Endothelial cell of umbilical vein (primary cell): ENCODE measurements at regions not wholly inside any gene's neighbourhood (a gene's known extent, or its start where the extent isn't known, plus 50 kb on each side); places are given as distances from the start of the nearest gene placed in this dataset.

Experiments
- BruUV-seq: library from RNA; stranded (reverse); fragments of 400-500 nt; replicated peaks from 2 replicates; lab custom pipeline; 2021; lab: Mats Ljungman, UMichigan
- CTCF ChIA-PET: fragments of 300-600, 350-600 bp; sonication (Branson Sonifier 250); formaldehyde crosslinking; loops from one replicate; lab custom pipeline; 2021; ENCODE audit warnings: antibody characterized with exemption, inconsistent platforms; lab: Charles Lee
- POLR2A ChIA-PET: fragments of 300-600, 350-600 bp; sonication (Branson Sonifier 250); formaldehyde crosslinking; loops from one replicate; lab custom pipeline; 2021; ENCODE audit warnings: antibody characterized with exemption, inconsistent platforms; lab: Charles Lee
- DNase-seq: peaks from one replicate; pipeline ENCODE4 v3.0.0-alpha.2; 2011; ENCODE audit warnings: low read depth, low spot score
- FAIRE-seq: peaks from 2 replicates; lab custom pipeline; 2011; peaks lifted over from hg19 to GRCh38; lab: Jason Lieb, UNC
- H2AFZ ChIP-seq: 2 replicates; pipeline ENCODE4 v1.6.0; 2012; ENCODE audit warnings: low read depth, low read length, control low read depth, inconsistent platforms
- H3K27ac ChIP-seq: 2 replicates; pipeline ENCODE4 v1.5.1; 2011; ENCODE audit warnings: low read depth, mild to moderate bottlenecking, control low read depth, low read length, moderate library complexity; ENCODE audit not compliant: insufficient read depth
- H3K27me3 ChIP-seq, 2 experiments: 2 replicates each; pipeline versions ENCODE4 v1.6.0 to v1.6.1; 2011; ENCODE audit warnings: low read length in 2 of 2, mixed read lengths in 1 of 2; ENCODE audit not compliant: control insufficient read depth in 2 of 2, insufficient read depth in 2 of 2
- H3K36me3 ChIP-seq, 2 experiments: 2 replicates in 1 of 2; 3 replicates in 1 of 2; pipeline ENCODE4 v1.5.1; 2011; ENCODE audit warnings: low read length in 2 of 2, mild to moderate bottlenecking in 1 of 2, moderate library complexity in 1 of 2; ENCODE audit not compliant: control insufficient read depth in 2 of 2, insufficient read depth in 2 of 2; ENCODE audit errors: extremely low read depth in 1 of 2
- H3K4me1 ChIP-seq: 3 replicates; pipeline ENCODE4 v1.5.1; 2011; ENCODE audit warnings: mild to moderate bottlenecking, low read length; ENCODE audit not compliant: control insufficient read depth, insufficient read depth; ENCODE audit errors: extremely low read depth
- H3K4me2 ChIP-seq: 2 replicates; pipeline ENCODE4 v1.6.1; 2011; ENCODE audit warnings: low read length, control low read depth, mixed read lengths; ENCODE audit not compliant: insufficient read depth
- H3K4me3 ChIP-seq, 3 experiments: fragments of 200-600 bp in 1 of 3; sonication (generic), shearing (Covaris generic) in 1 of 3; replicated peaks in 1 of 3; 2 replicates each; pipeline ENCODE4 v1.5.1; 2011 to 2016; ENCODE audit warnings: control low read depth in 3 of 3, low read length in 3 of 3, mild to moderate bottlenecking in 2 of 3, inconsistent platforms in 1 of 3, low read depth in 1 of 3, moderate library complexity in 1 of 3; ENCODE audit not compliant: insufficient read depth in 1 of 3
- H3K79me2 ChIP-seq: 2 replicates; pipeline ENCODE4 v1.6.0; 2012; ENCODE audit warnings: low read length, inconsistent platforms; ENCODE audit not compliant: control insufficient read depth, insufficient read depth
- H3K9ac ChIP-seq: replicated peaks from 2 replicates; pipeline ENCODE3; 2011; ENCODE audit warnings: low read length, control low read depth; ENCODE audit not compliant: insufficient read depth; ENCODE audit errors: extremely low read depth
- H3K9me1 ChIP-seq: replicated peaks from 3 replicates; pipeline ENCODE4 v1.6.0; 2011; ENCODE audit warnings: mild to moderate bottlenecking, low read length; ENCODE audit not compliant: control insufficient read depth, insufficient read depth; ENCODE audit errors: extremely low read depth
- H3K9me3 ChIP-seq: replicated peaks from 2 replicates; pipeline ENCODE4 v1.5.1; 2012; ENCODE audit warnings: low read length, inconsistent platforms; ENCODE audit not compliant: control insufficient read depth, insufficient read depth
- H4K20me1 ChIP-seq: replicated peaks from 2 replicates; pipeline ENCODE3; 2011; ENCODE audit warnings: mild to moderate bottlenecking, low read length; ENCODE audit not compliant: control insufficient read depth, insufficient read depth; ENCODE audit errors: extremely low read depth
- EZH2 ChIP-seq: IDR thresholded peaks from 2 replicates; pipeline ENCODE4 v1.6.1; 2012; ENCODE audit warnings: borderline replicate concordance, low read depth, mild to moderate bottlenecking, moderate library complexity, low read length, inconsistent platforms; ENCODE audit not compliant: severe bottlenecking
- GATA2 ChIP-seq: IDR thresholded peaks from 2 replicates; pipeline ENCODE4 v1.7.0; 2011; ENCODE audit warnings: low read depth, mild to moderate bottlenecking, moderate library complexity, mixed read lengths, low read length; ENCODE audit not compliant: insufficient read length, insufficient read depth
- MYC ChIP-seq: IDR thresholded peaks from one replicate; pipeline ENCODE4 v1.6.1; 2011; ENCODE audit warnings: mild to moderate bottlenecking, low read depth, low read length
- dilution Hi-C: fragments of 300-500 bp; cut with MboI; formaldehyde crosslinking; loops from one replicate; pipeline ENCODE4 v1.15.0; 2019; ENCODE audit warnings: low sequenced_read_pairs; ENCODE audit not compliant: extremely low pct_ligation_motif_present
- intact Hi-C: fragments of 100-400 bp; cut with micrococcal nuclease; formaldehyde crosslinking; loops from one replicate; pipeline ENCODE4 v1.10.0; 2022
- TF ChIP-seq, protein P1 (sequence below): IDR thresholded peaks from 2 replicates; pipeline ENCODE4 v1.6.1; 2011; ENCODE audit not compliant: insufficient read depth, insufficient read length

DNA sequence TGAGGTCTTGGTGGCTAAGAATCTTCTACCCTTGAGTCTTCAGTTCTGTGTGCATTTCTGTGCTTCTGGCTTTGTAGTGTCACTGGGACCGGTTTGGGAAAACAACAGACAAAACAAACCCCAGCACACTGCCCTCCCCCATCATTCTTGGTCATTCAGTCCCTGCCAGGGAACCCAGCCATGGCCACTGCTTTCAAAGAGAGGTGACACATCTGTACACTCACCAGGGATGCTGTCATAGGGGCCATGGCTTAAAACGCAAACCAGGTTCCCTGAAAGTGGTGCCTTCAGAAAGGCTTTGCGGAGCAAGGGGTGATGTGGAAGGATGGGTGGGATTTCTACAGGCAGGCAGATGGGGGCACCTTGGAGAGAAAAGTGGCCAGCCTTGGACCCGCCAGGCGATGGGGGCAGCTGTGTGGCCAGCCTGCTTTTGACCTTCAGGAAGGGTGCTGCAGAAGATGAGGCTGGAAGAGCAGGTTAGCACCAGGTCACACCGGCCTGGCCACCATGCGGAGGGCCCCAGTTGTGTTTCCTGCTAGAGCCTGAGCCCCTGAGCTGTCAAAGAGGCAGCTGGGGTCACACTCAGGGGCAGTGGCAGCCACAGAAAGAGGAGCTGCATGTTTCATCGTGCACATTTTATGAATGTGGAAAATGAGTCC is 101.3 kb downstream of the INHBB start:
- BruUV-seq: no TSS peak

DNA sequence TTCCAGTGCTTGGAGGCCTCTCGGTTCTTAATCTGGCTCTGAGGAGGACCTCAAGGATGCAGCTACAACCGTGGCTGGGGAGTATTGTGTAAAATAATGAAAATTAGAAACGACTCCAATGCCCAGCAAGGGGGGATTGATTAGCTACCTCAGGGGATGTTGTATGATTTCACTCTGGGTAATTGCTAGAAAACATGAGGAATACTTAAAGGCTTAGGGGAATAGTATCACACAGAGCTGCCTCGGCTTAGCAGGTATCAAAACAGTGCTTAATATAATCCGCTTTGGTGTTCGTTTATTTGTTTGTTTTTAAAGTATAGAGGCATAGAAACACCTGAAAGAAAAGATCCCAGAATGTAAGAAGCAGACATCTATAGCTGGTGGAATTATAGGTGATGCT is 102.5 kb downstream of the INHBB start:
- TF ChIP-seq, protein P1, sequence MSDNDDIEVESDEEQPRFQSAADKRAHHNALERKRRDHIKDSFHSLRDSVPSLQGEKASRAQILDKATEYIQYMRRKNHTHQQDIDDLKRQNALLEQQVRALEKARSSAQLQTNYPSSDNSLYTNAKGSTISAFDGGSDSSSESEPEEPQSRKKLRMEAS: no peak
- TF ChIP-seq EZH2: no peak
- no peak for TF ChIP-seq GATA2
- ChIA-PET POLR2A (no interaction called here), CTCF (interaction anchor here (0.7 to 0.8 kb wide), 2 partner anchors 105 to 232 kb away, joined by 3 read pairs; no protein-coding TSS in a partner anchor)
- Histone ChIP-seq H3K27ac (no peak overlapping the region), H3K4me2 (no peak overlapping the region), H3K36me3 (no peaks in the 10 kb centered on the region), H3K4me3 (no peak overlapping the region), H3K79me2 (no peaks in the 10 kb centered on the region), H3K9ac (no peak overlapping the region), H4K20me1 (no peaks in the 10 kb centered on the region), H3K9me1 (no peaks in the 10 kb centered on the region), H3K27me3 (peaks cover 4 to 8% of the 10 kb centered on the region in 2 experiments), H3K9me3 (no peaks in the 10 kb centered on the region), H2AFZ (no peak overlapping the region), H3K4me1 (no peaks in the 10 kb centered on the region)
- BruUV-seq: no TSS peak
- intact Hi-C loops: loop anchor here (10.0 kb wide), 1 partner anchor 226 kb away; no protein-coding TSS in a partner anchor
- no peak for FAIRE-seq
- dilution Hi-C loops: no loop called here
- no peak for DNase-seq

More for the DNA sequence above, 101.3 kb downstream of the INHBB start:
- Histone ChIP-seq H4K20me1 (no peaks in the 10 kb centered on the region), H3K9ac (no peak overlapping the region), H3K4me3 (no peak overlapping the region), H3K36me3 (no peaks in the 10 kb centered on the region), H2AFZ (no peak overlapping the region), H3K27me3 (peaks cover 16 to 20% of the 10 kb centered on the region in 2 experiments), H3K9me3 (no peaks in the 10 kb centered on the region), H3K9me1 (no peaks in the 10 kb centered on the region), H3K79me2 (no peaks in the 10 kb centered on the region), H3K27ac (no peak overlapping the region), H3K4me2 (no peak overlapping the region), H3K4me1 (no peaks in the 10 kb centered on the region)
- no peak for FAIRE-seq
- dilution Hi-C loops (no loop called here), intact Hi-C loops (loop anchor here (10.0 kb wide), 1 partner anchor 228 kb away; no protein-coding TSS in a partner anchor)
- TF ChIP-seq MYC: no peak
- no peak for DNase-seq
- CTCF ChIA-PET: interaction anchor here (0.5 to 0.8 kb wide), 2 partner anchors 234 to 295 kb away, joined by 3 read pairs; no protein-coding TSS in a partner anchor
- POLR2A ChIA-PET: no interaction called here
